GM12892 (cell line): ENCODE measurements at regions not wholly inside any gene's neighbourhood (a gene's known extent, or its start where the extent isn't known, plus 50 kb on each side); places are given as distances from the start of the nearest gene placed in this dataset.

Experiments used
- POLR2A ChIP-seq: IDR thresholded peaks from 2 replicates; pipeline ENCODE4 v1.6.1; 2011; ENCODE audit warnings: low read depth, low read length, control low read depth
- POLR2AphosphoS5 ChIP-seq: IDR thresholded peaks from 2 replicates; pipeline ENCODE4 v1.6.1; 2011; ENCODE audit warnings: low read depth, low read length, control low read depth

- no peak for TF ChIP-seq POLR2AphosphoS5
- TF ChIP-seq POLR2A: no peak
Observed at GRCh38 chr9:17930071-17930470, 351.2 kb downstream of the SH3GL2 start.
